ENCODE measurements at regions not wholly inside any gene's neighbourhood (a gene's known extent, or its start where the extent isn't known, plus 50 kb on each side); places are given as distances from the start of the nearest gene placed in this dataset.

DNA sequence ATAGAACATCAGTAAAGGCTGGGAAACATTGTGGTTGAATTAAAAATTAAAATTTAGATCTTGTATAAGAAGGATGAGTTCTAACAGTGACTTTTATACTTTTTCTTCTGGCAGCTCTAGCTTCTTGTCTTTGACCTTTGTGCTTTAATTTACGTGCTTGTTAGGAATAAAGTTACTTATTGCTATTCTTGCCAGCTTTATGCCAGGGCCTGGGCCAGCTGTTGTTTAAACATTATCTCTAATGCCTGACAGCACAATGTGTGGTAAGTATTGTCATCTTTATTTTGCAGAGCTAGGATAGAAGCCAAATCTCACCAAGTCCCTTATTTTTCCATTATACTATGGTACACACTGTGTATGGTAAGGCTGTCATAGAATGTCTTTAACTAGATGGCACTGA, 766.7 kb upstream of the GOLIM4 start:
- no peak overlapping the region for H3K27ac ChIP-seq
- no peak for DNase-seq
- no peaks in the 10 kb centered on the region for H3K9me3 ChIP-seq
- H3K4me1 ChIP-seq = no peaks in the 10 kb centered on the region
- H3K4me3 ChIP-seq = no peak overlapping the region
- TF ChIP-seq, protein P1, sequence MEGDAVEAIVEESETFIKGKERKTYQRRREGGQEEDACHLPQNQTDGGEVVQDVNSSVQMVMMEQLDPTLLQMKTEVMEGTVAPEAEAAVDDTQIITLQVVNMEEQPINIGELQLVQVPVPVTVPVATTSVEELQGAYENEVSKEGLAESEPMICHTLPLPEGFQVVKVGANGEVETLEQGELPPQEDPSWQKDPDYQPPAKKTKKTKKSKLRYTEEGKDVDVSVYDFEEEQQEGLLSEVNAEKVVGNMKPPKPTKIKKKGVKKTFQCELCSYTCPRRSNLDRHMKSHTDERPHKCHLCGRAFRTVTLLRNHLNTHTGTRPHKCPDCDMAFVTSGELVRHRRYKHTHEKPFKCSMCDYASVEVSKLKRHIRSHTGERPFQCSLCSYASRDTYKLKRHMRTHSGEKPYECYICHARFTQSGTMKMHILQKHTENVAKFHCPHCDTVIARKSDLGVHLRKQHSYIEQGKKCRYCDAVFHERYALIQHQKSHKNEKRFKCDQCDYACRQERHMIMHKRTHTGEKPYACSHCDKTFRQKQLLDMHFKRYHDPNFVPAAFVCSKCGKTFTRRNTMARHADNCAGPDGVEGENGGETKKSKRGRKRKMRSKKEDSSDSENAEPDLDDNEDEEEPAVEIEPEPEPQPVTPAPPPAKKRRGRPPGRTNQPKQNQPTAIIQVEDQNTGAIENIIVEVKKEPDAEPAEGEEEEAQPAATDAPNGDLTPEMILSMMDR (IDR thresholded peaks at IDR 0.05) = no peak
- TF ChIP-seq POLR2A (IDR thresholded peaks at IDR 0.05) = no peak
- 38 to 56% methylated on average over 1 of the region's 1 CpG for WGBS, 2 donors
- no peaks in the 10 kb centered on the region for H3K36me3 ChIP-seq (ENCODE audit: low read depth, missing control alignments)
- intact Hi-C loops (cut with DNase I; ENCODE audit: low total_unique reads) = no loop called here
- no peaks in the 10 kb centered on the region for H3K27me3 ChIP-seq

DNA sequence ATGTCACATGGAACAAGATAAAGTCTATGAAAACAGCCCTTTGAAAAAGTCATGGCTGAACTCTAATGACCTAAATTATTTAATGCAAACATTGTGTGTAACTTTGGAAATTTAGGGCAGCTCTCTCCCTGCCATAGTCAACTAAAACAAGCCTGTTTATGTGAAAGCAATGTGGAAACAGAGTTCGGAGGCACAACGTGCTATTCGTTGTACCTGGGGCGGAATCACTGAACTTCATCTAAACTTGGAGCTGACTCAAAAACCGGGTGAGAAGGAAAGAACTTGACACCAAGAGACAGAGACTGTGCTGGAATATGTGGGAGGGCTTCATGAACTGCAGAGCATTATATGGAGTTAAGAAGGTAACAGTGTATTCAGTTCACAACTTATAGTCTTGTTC, 764.9 kb upstream of the GOLIM4 start:
- 84% methylated on average over 5 of the region's 5 CpGs for WGBS, 2 donors
- H3K4me3 ChIP-seq = no peak overlapping the region
- TF ChIP-seq, protein P1 (IDR thresholded peaks at IDR 0.05) = no peak
- TF ChIP-seq POLR2A (IDR thresholded peaks at IDR 0.05) = no peak
- intact Hi-C loops (cut with DNase I; ENCODE audit: low total_unique reads) = no loop called here
- H3K9me3 ChIP-seq = no peaks in the 10 kb centered on the region
- no peak overlapping the region for H3K27ac ChIP-seq
- H3K36me3 ChIP-seq (ENCODE audit: low read depth, missing control alignments) = no peaks in the 10 kb centered on the region
- H3K27me3 ChIP-seq = no peaks in the 10 kb centered on the region
- H3K4me1 ChIP-seq = no peaks in the 10 kb centered on the region
- DNase-seq = no peak

DNA sequence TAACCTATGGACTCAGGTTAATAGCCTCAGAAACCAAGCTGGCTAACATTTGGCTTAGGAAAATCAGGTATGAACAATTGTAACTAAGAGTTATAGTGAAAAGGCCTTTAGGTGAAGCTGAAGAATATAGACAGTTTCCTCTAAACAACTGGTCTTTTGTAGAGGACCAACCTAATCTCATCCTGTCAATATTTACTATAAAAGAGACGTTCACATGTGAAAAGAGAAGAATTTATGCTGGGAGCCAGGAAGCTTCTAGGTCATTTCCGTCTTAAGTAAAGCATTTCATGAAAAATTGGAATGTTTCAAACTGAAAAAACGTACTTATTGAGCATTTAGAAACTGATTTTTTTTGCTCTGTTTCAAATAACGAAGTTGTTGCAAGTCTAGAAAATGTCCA, 764.3 kb upstream of the GOLIM4 start:
- Histone ChIP-seq H3K4me3 (no peak overlapping the region), H3K27ac (no peak overlapping the region), H3K9me3 (no peaks in the 10 kb centered on the region), H3K36me3 (ENCODE audit: low read depth, missing control alignments) (no peaks in the 10 kb centered on the region), H3K4me1 (no peaks in the 10 kb centered on the region), H3K27me3 (no peaks in the 10 kb centered on the region)
- intact Hi-C loops (cut with DNase I; ENCODE audit: low total_unique reads) = no loop called here
- WGBS, 2 donors = 74 to 76% methylated on average over 4 of the region's 4 CpGs
- no peak for DNase-seq
- TF ChIP-seq, protein P1 (IDR thresholded peaks at IDR 0.05) = no peak

DNA sequence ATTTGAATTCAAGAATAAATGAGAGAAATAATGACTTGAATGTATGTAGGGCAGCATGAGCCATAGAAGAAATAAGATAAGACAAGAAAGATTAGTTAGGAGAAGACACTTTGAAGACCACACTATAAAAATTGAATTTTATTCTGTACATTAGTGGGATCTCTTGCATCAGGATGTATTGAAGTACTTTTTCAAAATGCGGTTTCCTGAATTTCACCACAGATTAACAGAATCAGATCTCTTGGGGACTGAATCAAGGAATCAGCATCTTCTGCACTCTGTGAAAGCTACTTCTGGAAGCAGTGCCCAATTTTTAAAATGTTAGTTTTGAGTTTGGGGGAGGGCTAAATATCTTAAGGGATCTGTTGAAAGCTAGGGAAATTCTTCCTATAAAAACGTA, 763.9 kb upstream of the GOLIM4 start:
- Histone ChIP-seq H3K36me3 (ENCODE audit: low read depth, missing control alignments) (no peaks in the 10 kb centered on the region), H3K27ac (no peak overlapping the region), H3K9me3 (no peaks in the 10 kb centered on the region), H3K4me3 (no peak overlapping the region), H3K27me3 (no peaks in the 10 kb centered on the region), H3K4me1 (no peaks in the 10 kb centered on the region)
- 85 to 90% methylated on average over 2 of the region's 2 CpGs for WGBS, 2 donors
- TF ChIP-seq, protein P1 (IDR thresholded peaks at IDR 0.05) = no peak
- TF ChIP-seq POLR2A (IDR thresholded peaks at IDR 0.05) = no peak
- DNase-seq = no peak
- intact Hi-C loops (cut with DNase I; ENCODE audit: low total_unique reads) = no loop called here

DNA sequence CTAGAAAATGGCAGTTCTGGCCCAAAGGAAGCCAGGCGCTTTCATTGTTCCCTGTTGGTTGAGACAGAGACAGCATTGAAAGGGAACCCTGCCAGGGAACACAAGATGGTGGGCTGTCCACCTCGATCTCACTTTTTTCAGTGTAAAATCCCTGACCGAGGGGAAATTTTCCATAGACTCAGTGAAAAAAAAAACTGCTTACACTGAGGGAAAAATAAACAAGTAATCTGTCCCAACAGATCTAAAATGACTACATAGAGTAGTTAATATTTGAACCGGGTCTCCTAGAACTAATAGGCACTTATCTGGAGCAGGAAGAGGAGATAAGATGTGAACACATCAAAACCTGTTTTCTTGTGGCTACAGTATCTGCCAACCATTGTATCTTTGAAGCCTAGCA, 763.4 kb upstream of the GOLIM4 start:
- Histone ChIP-seq H3K27ac (no peak overlapping the region), H3K4me1 (no peaks in the 10 kb centered on the region), H3K36me3 (ENCODE audit: low read depth, missing control alignments) (no peaks in the 10 kb centered on the region), H3K27me3 (no peaks in the 10 kb centered on the region), H3K9me3 (no peaks in the 10 kb centered on the region), H3K4me3 (no peak overlapping the region)
- TF ChIP-seq, protein P1 (IDR thresholded peaks at IDR 0.05) = no peak
- TF ChIP-seq POLR2A (IDR thresholded peaks at IDR 0.05) = no peak
- 87 to 92% methylated on average over 4 of the region's 4 CpGs for WGBS, 2 donors
- no peak for DNase-seq
- intact Hi-C loops (cut with DNase I; ENCODE audit: low total_unique reads) = no loop called here

All from testis (tissue), 2 donors.